ENCODE measurements at regions not wholly inside any gene's neighbourhood (a gene's known extent, or its start where the extent isn't known, plus 50 kb on each side); places are given as distances from the start of the nearest gene placed in this dataset.

DNA sequence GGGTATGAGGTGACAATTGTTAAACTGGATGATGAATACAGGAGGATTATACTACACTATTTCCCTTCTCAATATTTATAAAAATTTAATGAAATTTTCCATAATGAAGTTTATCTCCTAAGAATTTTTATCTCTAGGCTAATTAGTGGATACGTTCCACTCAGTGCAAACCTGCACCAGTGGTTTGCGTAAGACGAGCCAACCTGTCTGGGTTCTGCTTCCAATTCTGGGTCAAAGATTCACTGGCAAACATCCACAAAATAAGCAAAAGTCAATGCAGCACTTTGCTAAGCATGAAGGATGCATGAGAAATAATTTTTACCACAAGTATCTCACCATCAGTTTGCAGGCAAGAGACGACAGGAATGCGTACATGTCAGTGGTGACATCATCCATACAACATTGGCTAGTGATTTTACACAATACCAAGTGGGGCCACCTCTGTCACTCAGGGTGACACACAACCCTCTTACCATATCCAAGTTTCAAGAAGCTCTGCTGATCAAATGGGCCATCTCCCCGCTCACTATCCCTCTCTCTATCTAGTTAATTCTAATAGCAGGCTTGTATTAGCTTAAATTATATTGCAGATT lies 51.7 kb downstream of the FAM50B start:
- DNase-seq (ENCODE audit: insufficient read length) (no peak), FAIRE-seq (no peak)
- TF ChIP-seq POLR2A (IDR thresholded peaks at IDR 0.05; ENCODE audit: low read depth, low read length): no peak
- no peak for TF ChIP-seq TAF1 (IDR thresholded peaks at IDR 0.05; ENCODE audit: borderline replicate concordance, low read depth, low read length)
- TF ChIP-seq POLR2AphosphoS5 (IDR thresholded peaks at IDR 0.05; ENCODE audit: low read depth, low read length): no peak

DNA sequence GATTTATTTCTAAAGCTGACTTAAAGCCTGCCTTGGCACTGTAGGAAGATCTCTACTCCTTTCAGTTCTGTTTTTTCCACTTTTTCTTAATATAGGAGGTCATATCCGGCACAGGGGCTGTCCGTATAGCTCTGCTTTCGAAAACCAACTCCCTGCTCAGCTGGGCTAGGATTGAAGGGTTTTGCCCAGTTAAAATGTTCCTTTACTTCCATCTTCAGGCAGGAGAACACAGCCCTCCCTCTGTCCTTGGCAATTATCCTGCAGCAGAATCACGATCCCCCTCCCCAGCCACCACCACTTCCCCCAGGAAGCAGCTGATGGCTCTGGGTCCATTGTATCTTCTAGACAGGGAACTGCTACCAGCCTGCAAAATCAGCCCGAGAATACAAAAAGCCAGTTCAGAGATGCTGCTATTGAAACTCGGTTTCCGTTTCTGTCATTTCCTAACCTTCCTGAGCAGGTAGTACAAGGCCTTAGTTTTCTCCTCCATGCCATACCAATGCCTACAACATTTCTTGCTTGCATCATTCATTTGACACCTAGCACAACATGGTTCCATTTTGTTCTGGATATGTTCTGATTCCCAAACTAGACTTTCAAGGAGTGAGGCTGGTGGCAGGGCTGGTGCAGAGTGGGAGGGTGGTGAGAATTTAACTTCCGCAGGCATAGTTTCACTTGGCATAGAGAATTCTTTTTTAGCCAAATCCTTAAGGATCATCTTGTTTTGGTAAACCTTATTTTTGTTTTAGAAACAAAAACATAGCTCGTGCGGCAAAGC lies 53.9 kb downstream of the FAM50B start:
- FAIRE-seq (no peak), DNase-seq (ENCODE audit: insufficient read length) (no peak)
- TF ChIP-seq POLR2A (IDR thresholded peaks at IDR 0.05; ENCODE audit: low read depth, low read length): no peak
- TF ChIP-seq TAF1 (IDR thresholded peaks at IDR 0.05; ENCODE audit: borderline replicate concordance, low read depth, low read length): no peak
- no peak for TF ChIP-seq POLR2AphosphoS5 (IDR thresholded peaks at IDR 0.05; ENCODE audit: low read depth, low read length)

DNA sequence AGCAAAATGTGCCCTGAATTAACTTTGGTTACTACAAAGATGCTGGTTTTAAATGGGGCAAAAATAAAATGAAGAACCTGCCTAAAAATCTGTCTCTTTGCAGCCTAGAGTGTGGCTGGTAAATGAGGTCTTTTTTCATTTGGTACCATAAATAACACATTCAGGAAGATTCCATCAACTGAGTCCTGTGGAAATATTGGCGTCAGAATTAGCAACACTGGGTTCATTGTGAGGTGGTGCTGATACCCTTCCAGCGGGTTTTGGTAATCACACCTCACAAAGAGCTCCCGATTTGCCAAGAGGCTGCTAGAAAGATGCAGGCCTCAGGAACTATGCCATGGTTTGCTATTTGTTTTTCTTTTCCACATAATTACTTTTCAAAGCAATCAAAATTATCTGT lies 55.3 kb downstream of the FAM50B start:
- TF ChIP-seq POLR2AphosphoS5 (IDR thresholded peaks at IDR 0.05; ENCODE audit: low read depth, low read length) (no peak), TAF1 (IDR thresholded peaks at IDR 0.05; ENCODE audit: borderline replicate concordance, low read depth, low read length) (no peak), POLR2A (IDR thresholded peaks at IDR 0.05; ENCODE audit: low read depth, low read length) (no peak)
- DNase-seq (ENCODE audit: insufficient read length): no peak
- no peak for FAIRE-seq

DNA sequence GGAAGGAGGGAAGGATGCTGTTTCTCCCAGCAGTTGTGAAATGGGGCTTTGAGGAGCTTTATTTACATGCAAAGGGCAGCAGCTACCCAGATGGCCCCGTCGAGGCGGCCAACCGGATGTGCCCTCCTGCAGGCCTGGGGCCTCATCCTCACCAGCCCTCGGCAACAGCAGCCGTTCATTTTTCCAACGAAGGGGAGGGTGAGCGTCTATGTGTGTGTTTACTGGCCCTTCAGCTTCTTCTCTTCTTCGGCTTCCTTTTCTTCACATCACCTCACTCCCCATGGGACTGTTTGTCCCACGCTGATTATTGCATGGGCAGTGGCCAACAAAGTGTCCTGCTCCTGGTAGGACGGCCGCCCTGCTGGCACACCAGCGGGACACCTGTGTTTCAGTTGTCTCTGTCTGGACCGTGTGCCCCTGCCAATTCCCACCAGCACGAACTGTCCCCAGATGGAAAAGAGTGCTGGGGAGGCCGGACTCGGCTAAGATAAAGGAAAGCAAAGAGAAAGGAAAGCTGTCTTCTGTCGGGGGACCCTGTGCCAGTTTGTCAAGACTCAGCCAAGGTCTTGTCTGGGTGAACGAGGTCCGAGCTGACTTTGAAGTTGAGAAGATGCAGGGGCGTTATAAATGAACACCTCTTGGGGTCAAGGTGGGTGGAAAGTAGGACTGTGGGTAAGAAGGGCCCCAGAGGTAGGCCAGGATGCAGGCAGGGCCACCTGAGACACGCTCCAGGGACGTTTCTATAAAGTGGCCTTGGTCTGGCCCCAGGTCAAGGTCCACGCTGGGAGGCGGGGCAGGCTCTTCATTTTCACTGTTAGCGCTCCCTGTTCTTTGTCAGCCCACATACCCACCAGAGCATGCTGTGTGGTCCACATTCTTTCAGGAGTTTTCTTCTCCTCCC lies 57.0 kb downstream of the FAM50B start:
- no peak for DNase-seq (ENCODE audit: insufficient read length)
- FAIRE-seq: no peak
- TF ChIP-seq TAF1 (IDR thresholded peaks at IDR 0.05; ENCODE audit: borderline replicate concordance, low read depth, low read length) (no peak), POLR2AphosphoS5 (IDR thresholded peaks at IDR 0.05; ENCODE audit: low read depth, low read length) (no peak), POLR2A (IDR thresholded peaks at IDR 0.05; ENCODE audit: low read depth, low read length) (no peak)

DNA sequence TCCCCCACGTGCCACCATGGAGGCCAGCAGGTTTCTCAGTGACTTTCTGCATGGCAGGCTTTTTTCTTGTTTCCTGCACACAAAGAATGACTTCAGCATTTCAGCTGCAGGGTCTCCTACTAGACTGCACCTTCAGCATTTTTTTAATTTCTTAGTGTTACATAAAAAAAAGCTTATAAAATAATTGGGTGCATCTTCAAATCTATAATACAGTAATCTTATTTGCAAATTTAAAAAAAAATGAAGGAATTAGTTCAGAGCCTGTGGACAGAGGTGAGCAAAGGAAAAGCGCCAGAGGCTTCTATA lies 57.6 kb downstream of the FAM50B start:
- DNase-seq (ENCODE audit: insufficient read length) (no peak), FAIRE-seq (no peak)
- TF ChIP-seq POLR2A (IDR thresholded peaks at IDR 0.05; ENCODE audit: low read depth, low read length) (no peak), TAF1 (IDR thresholded peaks at IDR 0.05; ENCODE audit: borderline replicate concordance, low read depth, low read length) (no peak), POLR2AphosphoS5 (IDR thresholded peaks at IDR 0.05; ENCODE audit: low read depth, low read length) (no peak)

DNA sequence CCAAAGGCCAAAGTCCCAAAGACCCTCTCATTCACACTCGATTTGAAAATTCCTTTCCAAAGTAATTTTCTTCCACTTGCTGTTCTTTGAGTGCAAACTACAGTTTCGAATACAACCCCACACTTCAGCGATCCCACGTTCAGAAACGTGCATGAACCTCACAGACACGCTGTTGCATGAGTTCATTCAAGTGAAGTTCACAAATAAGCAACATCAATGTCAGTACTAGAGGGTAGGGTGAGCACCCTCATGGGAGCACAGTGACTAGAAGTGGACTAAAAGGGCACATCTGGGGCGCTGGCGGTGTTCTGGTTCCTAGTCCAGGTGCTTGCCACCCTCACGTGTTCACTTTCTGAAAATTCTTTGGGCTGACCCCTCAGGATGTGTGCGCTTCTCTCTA lies 59.0 kb downstream of the FAM50B start:
- no peak for DNase-seq (ENCODE audit: insufficient read length)
- TF ChIP-seq POLR2A (IDR thresholded peaks at IDR 0.05; ENCODE audit: low read depth, low read length) (no peak), TAF1 (IDR thresholded peaks at IDR 0.05; ENCODE audit: borderline replicate concordance, low read depth, low read length) (no peak), POLR2AphosphoS5 (IDR thresholded peaks at IDR 0.05; ENCODE audit: low read depth, low read length) (no peak)
- no peak for FAIRE-seq

GRCh38 chr6:3908961-3909360 lies 59.8 kb downstream of the FAM50B start:
- FAIRE-seq (no peak), DNase-seq (ENCODE audit: insufficient read length) (no peak)
- TF ChIP-seq POLR2A (IDR thresholded peaks at IDR 0.05; ENCODE audit: low read depth, low read length) (no peak), TAF1 (IDR thresholded peaks at IDR 0.05; ENCODE audit: borderline replicate concordance, low read depth, low read length) (no peak), POLR2AphosphoS5 (IDR thresholded peaks at IDR 0.05; ENCODE audit: low read depth, low read length) (no peak)

GRCh38 chr6:3910106-3910663 lies 61.0 kb downstream of the FAM50B start:
- DNase-seq (ENCODE audit: insufficient read length): no peak
- no peak for FAIRE-seq
- TF ChIP-seq POLR2A (IDR thresholded peaks at IDR 0.05; ENCODE audit: low read depth, low read length): no peak

DNA sequence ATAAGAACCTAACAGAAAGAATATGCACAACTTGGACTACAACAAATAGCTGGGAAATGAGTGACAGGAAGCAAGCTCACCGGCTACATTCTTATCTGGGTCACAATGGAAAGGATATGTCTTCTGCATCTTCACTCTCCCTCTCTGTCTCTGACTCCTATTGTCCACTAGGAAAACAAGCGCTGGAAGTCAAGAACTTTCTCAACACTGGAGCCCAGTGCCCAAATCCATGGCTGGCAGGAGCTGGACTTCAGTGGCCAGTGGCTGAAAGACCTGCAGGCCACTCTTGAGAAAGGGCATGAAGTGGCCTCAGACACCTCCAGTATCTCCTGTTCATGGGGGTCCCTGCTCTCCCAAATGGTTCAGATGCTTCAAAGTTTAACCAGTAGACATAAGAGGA lies 62.0 kb downstream of the FAM50B start:
- FAIRE-seq: no peak
- TF ChIP-seq TAF1 (IDR thresholded peaks at IDR 0.05; ENCODE audit: borderline replicate concordance, low read depth, low read length) (no peak), POLR2A (IDR thresholded peaks at IDR 0.05; ENCODE audit: low read depth, low read length) (no peak), POLR2AphosphoS5 (IDR thresholded peaks at IDR 0.05; ENCODE audit: low read depth, low read length) (no peak)
- no peak for DNase-seq (ENCODE audit: insufficient read length)

- TF ChIP-seq POLR2A (IDR thresholded peaks at IDR 0.05; ENCODE audit: low read depth, low read length) (no peak), TAF1 (IDR thresholded peaks at IDR 0.05; ENCODE audit: borderline replicate concordance, low read depth, low read length) (no peak), POLR2AphosphoS5 (IDR thresholded peaks at IDR 0.05; ENCODE audit: low read depth, low read length) (no peak)
- FAIRE-seq (no peak), DNase-seq (ENCODE audit: insufficient read length) (no peak)
Observed at GRCh38 chr6:3911614-3912336, 62.6 kb downstream of the FAM50B start.

Measured in GM12892 (cell line).